ENCODE measurements at regions not wholly inside any gene's neighbourhood (a gene's known extent, or its start where the extent isn't known, plus 50 kb on each side); places are given as distances from the start of the nearest gene placed in this dataset.

DNA sequence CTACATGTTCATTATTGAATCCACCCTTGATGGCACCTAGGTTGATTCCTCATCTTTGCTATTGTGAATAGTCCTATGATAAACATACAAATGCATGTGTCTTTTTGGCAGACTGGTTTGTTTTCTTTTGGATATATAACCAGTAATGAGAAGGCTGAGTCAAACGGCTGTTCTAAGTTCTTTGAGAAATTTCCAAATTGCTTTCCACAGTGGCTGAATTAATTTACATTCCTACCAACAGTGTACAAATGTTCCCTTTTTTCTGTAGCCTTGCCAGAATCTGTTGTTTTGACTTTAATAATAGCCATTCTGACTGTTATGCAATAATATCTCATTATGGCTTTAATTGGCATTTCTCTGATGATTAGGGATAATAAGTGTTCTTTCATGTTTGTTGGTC is 184.9 kb downstream of the CASP12 start:
- TF ChIP-seq, protein P1, sequence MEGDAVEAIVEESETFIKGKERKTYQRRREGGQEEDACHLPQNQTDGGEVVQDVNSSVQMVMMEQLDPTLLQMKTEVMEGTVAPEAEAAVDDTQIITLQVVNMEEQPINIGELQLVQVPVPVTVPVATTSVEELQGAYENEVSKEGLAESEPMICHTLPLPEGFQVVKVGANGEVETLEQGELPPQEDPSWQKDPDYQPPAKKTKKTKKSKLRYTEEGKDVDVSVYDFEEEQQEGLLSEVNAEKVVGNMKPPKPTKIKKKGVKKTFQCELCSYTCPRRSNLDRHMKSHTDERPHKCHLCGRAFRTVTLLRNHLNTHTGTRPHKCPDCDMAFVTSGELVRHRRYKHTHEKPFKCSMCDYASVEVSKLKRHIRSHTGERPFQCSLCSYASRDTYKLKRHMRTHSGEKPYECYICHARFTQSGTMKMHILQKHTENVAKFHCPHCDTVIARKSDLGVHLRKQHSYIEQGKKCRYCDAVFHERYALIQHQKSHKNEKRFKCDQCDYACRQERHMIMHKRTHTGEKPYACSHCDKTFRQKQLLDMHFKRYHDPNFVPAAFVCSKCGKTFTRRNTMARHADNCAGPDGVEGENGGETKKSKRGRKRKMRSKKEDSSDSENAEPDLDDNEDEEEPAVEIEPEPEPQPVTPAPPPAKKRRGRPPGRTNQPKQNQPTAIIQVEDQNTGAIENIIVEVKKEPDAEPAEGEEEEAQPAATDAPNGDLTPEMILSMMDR (IDR thresholded peaks at IDR 0.05; ENCODE audit: low read depth, low read length), result no peak
- TF ChIP-seq EZH2phosphoT487 (IDR thresholded peaks at IDR 0.05; ENCODE audit: low read depth), result no peak

Measured in OCI-LY3 (cell line).